ENCODE measurements at regions not wholly inside any gene's neighbourhood (a gene's known extent, or its start where the extent isn't known, plus 50 kb on each side); places are given as distances from the start of the nearest gene placed in this dataset.

DNA sequence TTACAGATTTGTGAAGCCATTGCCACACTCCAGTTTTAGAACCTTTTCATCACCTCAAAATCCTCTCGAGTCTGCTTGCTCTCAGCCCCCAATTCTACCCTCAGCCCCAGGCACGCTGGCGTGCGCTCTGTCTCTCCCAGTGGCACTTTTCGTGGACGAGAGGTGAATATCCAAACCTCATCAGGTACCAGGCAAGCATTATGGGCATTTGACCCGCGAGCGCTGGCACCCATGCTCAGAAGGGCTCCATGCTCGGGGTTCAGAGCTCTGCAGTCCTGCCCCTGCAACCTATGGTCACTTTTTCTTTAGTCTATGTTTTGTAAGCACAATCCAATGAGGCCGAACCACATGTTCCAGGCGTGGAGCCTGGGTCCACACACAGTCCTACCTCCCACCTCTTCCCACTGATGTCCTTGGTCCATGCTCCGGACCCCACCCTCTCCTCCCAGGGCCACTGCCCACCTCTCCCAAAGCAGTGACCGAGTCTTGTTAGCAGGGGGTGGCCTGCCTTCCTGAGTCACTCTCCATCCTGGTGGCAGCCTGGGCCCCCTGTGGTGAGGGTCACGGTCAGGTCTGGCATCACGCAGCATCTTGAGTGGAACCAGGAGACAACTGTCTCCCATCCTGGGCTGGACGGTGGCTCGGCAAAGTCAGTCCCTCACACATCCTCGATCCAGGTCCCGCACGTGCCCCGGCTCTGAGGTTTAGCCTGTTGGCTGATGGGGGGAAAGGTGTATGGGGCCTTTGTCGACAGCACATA lies 256.9 kb downstream of the NDUFA10 start (continued):
- TF ChIP-seq, protein P1, sequence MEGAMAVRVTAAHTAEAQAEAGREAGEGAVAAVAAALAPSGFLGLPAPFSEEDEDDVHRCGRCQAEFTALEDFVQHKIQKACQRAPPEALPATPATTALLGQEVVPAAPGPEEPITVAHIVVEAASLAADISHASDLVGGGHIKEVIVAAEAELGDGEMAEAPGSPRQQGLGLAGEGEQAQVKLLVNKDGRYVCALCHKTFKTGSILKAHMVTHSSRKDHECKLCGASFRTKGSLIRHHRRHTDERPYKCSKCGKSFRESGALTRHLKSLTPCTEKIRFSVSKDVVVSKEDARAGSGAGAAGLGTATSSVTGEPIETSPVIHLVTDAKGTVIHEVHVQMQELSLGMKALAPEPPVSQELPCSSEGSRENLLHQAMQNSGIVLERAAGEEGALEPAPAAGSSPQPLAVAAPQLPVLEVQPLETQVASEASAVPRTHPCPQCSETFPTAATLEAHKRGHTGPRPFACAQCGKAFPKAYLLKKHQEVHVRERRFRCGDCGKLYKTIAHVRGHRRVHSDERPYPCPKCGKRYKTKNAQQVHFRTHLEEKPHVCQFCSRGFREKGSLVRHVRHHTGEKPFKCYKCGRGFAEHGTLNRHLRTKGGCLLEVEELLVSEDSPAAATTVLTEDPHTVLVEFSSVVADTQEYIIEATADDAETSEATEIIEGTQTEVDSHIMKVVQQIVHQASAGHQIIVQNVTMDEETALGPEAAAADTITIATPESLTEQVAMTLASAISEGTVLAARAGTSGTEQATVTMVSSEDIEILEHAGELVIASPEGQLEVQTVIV (IDR thresholded peaks at IDR 0.05; ENCODE audit: borderline replicate concordance, partially characterized antibody), result no peak
- TF ChIP-seq, protein P2, sequence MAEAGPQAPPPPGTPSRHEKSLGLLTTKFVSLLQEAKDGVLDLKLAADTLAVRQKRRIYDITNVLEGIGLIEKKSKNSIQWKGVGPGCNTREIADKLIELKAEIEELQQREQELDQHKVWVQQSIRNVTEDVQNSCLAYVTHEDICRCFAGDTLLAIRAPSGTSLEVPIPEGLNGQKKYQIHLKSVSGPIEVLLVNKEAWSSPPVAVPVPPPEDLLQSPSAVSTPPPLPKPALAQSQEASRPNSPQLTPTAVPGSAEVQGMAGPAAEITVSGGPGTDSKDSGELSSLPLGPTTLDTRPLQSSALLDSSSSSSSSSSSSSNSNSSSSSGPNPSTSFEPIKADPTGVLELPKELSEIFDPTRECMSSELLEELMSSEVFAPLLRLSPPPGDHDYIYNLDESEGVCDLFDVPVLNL (IDR thresholded peaks at IDR 0.05; ENCODE audit: low read depth, low read length), result no peak
- no peak for TF ChIP-seq CBX5 (IDR thresholded peaks at IDR 0.05; ENCODE audit: low read depth)
- no peak for TF ChIP-seq JUND (IDR thresholded peaks at IDR 0.05; ENCODE audit: low read depth, low read length)
- TF ChIP-seq ZBED1 (IDR thresholded peaks at IDR 0.05; ENCODE audit: borderline replicate concordance), result no peak
- TF ChIP-seq, protein P3, sequence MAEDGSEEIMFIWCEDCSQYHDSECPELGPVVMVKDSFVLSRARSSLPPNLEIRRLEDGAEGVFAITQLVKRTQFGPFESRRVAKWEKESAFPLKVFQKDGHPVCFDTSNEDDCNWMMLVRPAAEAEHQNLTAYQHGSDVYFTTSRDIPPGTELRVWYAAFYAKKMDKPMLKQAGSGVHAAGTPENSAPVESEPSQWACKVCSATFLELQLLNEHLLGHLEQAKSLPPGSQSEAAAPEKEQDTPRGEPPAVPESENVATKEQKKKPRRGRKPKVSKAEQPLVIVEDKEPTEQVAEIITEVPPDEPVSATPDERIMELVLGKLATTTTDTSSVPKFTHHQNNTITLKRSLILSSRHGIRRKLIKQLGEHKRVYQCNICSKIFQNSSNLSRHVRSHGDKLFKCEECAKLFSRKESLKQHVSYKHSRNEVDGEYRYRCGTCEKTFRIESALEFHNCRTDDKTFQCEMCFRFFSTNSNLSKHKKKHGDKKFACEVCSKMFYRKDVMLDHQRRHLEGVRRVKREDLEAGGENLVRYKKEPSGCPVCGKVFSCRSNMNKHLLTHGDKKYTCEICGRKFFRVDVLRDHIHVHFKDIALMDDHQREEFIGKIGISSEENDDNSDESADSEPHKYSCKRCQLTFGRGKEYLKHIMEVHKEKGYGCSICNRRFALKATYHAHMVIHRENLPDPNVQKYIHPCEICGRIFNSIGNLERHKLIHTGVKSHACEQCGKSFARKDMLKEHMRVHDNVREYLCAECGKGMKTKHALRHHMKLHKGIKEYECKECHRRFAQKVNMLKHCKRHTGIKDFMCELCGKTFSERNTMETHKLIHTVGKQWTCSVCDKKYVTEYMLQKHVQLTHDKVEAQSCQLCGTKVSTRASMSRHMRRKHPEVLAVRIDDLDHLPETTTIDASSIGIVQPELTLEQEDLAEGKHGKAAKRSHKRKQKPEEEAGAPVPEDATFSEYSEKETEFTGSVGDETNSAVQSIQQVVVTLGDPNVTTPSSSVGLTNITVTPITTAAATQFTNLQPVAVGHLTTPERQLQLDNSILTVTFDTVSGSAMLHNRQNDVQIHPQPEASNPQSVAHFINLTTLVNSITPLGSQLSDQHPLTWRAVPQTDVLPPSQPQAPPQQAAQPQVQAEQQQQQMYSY (CRISPR knock-in tag; IDR thresholded peaks at IDR 0.05), result no peak

Measured in GM12878 (cell line).